ENCODE measurements at regions not wholly inside any gene's neighbourhood (a gene's known extent, or its start where the extent isn't known, plus 50 kb on each side); places are given as distances from the start of the nearest gene placed in this dataset.

DNA sequence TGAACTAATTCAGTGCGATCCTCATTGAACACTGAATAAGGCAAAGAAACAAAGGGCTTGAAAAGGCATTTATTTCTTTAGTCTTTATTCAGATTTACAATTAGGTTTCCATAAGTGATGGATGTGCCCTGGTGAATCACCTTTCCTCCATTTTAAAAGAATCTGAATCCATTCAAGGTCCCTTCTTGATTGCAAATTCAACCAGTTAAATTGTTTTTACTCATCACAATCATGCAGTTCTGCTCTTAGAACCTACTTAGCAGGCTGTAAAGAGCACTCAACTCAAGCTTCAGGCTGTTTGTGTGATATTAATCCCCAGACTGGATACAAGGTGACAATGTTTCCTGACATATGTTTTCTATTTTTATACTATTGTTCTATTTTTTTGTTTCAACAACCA, 321.0 kb downstream of the TBC1D4 start:
- H3K9me3 ChIP-seq, result no peaks in the 10 kb centered on the region
- no peaks in the 10 kb centered on the region for H3K4me1 ChIP-seq
- no peak for TF ChIP-seq POLR2AphosphoS5 (IDR thresholded peaks at IDR 0.05)
- no peak for TF ChIP-seq CTCF (IDR thresholded peaks at IDR 0.05)
- DNase-seq, result no peak
- H3K4me3 ChIP-seq, result no peak overlapping the region
- in situ Hi-C loops (cut with MboI; ENCODE audit: low pct_ligation_motif_present in 1 of 4, low pct_unique_long_range_greater_than_20kb in 1 of 4, low sequenced_read_pairs in 3 of 4) (no loop called here), intact Hi-C loops (cut with DNase I; ENCODE audit: low total_unique reads) (no loop called here)
- no peak overlapping the region for H3K27ac ChIP-seq
- 75 to 88% methylated on average over 1 of the region's 1 CpG for WGBS, 2 donors (ENCODE audit: low coverage in 1 of 2)
- no peaks in the 10 kb centered on the region for H3K36me3 ChIP-seq
- no peaks in the 10 kb centered on the region for H3K27me3 ChIP-seq

GRCh38 chr13:75154331-75154730, 327.6 kb downstream of the TBC1D4 start:
- Histone ChIP-seq H3K9me3 (no peaks in the 10 kb centered on the region), H3K36me3 (no peaks in the 10 kb centered on the region), H3K4me1 (no peaks in the 10 kb centered on the region), H3K27ac (no peak overlapping the region), H3K4me3 (no peak overlapping the region), H3K27me3 (no peaks in the 10 kb centered on the region)
- DNase-seq, result no peak
- in situ Hi-C loops (cut with MboI; ENCODE audit: low pct_ligation_motif_present in 1 of 4, low pct_unique_long_range_greater_than_20kb in 1 of 4, low sequenced_read_pairs in 3 of 4) (no loop called here), intact Hi-C loops (cut with DNase I; ENCODE audit: low total_unique reads) (no loop called here)
- TF ChIP-seq CTCF (IDR thresholded peaks at IDR 0.05), result no peak
- TF ChIP-seq POLR2A (IDR thresholded peaks at IDR 0.05), result no peak
- TF ChIP-seq EP300 (IDR thresholded peaks at IDR 0.05; ENCODE audit: low read depth), result no peak
- TF ChIP-seq POLR2AphosphoS5 (IDR thresholded peaks at IDR 0.05), result no peak
- WGBS, 2 donors (ENCODE audit: low coverage in 1 of 2), result 59 to 69% methylated on average over 2 to 4 of the region's 4 CpGs

GRCh38 chr13:75153834-75154233, 328.1 kb downstream of the TBC1D4 start:
- H3K4me3 ChIP-seq, result no peak overlapping the region
- no peak for TF ChIP-seq CTCF (IDR thresholded peaks at IDR 0.05)
- TF ChIP-seq POLR2AphosphoS5 (IDR thresholded peaks at IDR 0.05), result no peak
- TF ChIP-seq POLR2A (IDR thresholded peaks at IDR 0.05), result no peak
- TF ChIP-seq EP300 (IDR thresholded peaks at IDR 0.05; ENCODE audit: low read depth), result no peak
- in situ Hi-C loops (cut with MboI; ENCODE audit: low pct_ligation_motif_present in 1 of 4, low pct_unique_long_range_greater_than_20kb in 1 of 4, low sequenced_read_pairs in 3 of 4) (no loop called here), intact Hi-C loops (cut with DNase I; ENCODE audit: low total_unique reads) (no loop called here)
- H3K27me3 ChIP-seq, result no peaks in the 10 kb centered on the region
- H3K27ac ChIP-seq, result no peak overlapping the region
- no peak for DNase-seq
- no peaks in the 10 kb centered on the region for H3K4me1 ChIP-seq
- H3K36me3 ChIP-seq, result no peaks in the 10 kb centered on the region
- H3K9me3 ChIP-seq, result no peaks in the 10 kb centered on the region

GRCh38 chr13:75153386-75153785, 328.6 kb downstream of the TBC1D4 start:
- no peaks in the 10 kb centered on the region for H3K4me1 ChIP-seq
- DNase-seq, result no peak
- TF ChIP-seq EP300 (IDR thresholded peaks at IDR 0.05; ENCODE audit: low read depth), result no peak
- no peak for TF ChIP-seq CTCF (IDR thresholded peaks at IDR 0.05)
- TF ChIP-seq POLR2AphosphoS5 (IDR thresholded peaks at IDR 0.05), result no peak
- no peak for TF ChIP-seq POLR2A (IDR thresholded peaks at IDR 0.05)
- H3K36me3 ChIP-seq, result no peaks in the 10 kb centered on the region
- no peak overlapping the region for H3K27ac ChIP-seq
- 62 to 66% methylated on average over 4 of the region's 4 CpGs for WGBS, 2 donors (ENCODE audit: low coverage in 1 of 2)
- no peaks in the 10 kb centered on the region for H3K27me3 ChIP-seq
- in situ Hi-C loops (cut with MboI; ENCODE audit: low pct_ligation_motif_present in 1 of 4, low pct_unique_long_range_greater_than_20kb in 1 of 4, low sequenced_read_pairs in 3 of 4) (no loop called here), intact Hi-C loops (cut with DNase I; ENCODE audit: low total_unique reads) (no loop called here)
- H3K4me3 ChIP-seq, result no peak overlapping the region
- no peaks in the 10 kb centered on the region for H3K9me3 ChIP-seq
